C4-2B (cell line): ENCODE measurements at regions not wholly inside any gene's neighbourhood (a gene's known extent, or its start where the extent isn't known, plus 50 kb on each side); places are given as distances from the start of the nearest gene placed in this dataset.

ENCODE experiments used
- CTCF ChIP-seq: fragments of 450-650 bp; conservative IDR thresholded peaks from 2 replicates; pipeline ENCODE4 v1.5.1; 2017; ENCODE audit warnings: mild to moderate bottlenecking
- ZFX ChIP-seq: fragments of 450-650 bp; IDR thresholded peaks from 2 replicates; pipeline ENCODE4 v1.6.1; 2017

- TF ChIP-seq CTCF (no peak), ZFX (no peak)
Measured at GRCh38 chr2:144771348-144771747, 251.4 kb upstream of the ZEB2 start.
